Activated CD4-positive, alpha-beta T cell treated with anti-CD3 and anti-CD28 coated beads, Interleukin-2, Interleukin-6, amounts not matched to agents 100 ng/mL and 50 ng/mL, durations not matched to agents 16 hours and 8 hours (primary cell): ENCODE measurements at regions not wholly inside any gene's neighbourhood (a gene's known extent, or its start where the extent isn't known, plus 50 kb on each side); places are given as distances from the start of the nearest gene placed in this dataset.

ENCODE experiments used
- DNase-seq: peaks from one replicate; pipeline ENCODE4 v3.0.0-alpha.2; 2020

DNA sequence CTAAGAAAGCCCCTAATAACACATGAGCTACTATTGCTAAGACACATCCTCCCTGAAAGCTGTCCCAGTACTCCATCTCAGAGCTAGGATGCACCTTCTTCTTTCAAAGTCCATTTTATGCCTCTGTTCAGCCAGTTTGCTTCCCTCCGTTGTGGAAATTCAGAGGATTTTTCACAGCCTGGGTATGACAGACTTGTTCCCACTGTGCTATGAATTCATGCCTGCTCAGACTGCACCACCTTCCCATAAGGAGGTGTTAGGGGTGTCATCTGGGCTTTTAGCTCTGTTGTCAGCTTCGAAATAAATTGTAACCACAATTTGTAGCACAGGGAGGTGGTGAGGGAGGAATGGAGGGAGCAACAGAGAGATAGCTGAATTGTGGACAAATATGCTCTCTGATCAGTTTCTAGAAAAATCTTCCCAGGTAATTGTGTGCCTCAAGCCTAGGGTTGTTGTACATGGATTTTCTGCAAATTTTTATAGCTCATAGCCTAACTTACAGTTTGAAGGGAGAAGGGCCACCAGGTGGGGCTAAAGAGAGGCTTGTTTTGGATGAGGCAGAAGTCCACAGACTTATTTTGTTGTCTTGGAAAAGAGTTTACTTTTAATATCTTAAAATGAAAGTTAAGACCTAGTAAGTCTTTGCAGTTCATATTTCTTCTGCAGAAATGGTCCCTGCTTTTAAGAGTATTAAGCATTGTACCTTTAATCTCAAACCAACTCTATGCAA lies 462.0 kb downstream of the PDCD6IP start:
- DNase-seq = peak; percentile 36

DNA sequence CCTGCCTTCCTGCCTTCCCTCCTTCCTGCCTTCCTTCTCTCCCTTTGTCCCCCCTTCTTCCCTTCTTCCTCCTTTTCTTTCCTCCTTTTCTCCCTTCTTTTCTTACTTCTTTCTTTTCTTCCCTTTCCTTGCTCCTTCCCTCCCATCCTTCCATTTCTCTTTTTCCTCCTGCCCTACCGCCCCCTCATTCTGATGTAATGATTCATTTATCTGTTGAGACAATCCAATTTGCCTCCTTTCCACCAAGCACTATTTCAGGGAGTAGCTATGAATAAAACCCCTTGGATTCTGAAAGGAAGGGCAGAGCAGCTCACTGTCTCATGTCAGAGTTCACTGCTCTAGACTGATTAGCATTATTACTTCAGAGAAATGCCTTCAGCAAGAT lies 462.6 kb downstream of the PDCD6IP start:
- no peak for DNase-seq

DNA sequence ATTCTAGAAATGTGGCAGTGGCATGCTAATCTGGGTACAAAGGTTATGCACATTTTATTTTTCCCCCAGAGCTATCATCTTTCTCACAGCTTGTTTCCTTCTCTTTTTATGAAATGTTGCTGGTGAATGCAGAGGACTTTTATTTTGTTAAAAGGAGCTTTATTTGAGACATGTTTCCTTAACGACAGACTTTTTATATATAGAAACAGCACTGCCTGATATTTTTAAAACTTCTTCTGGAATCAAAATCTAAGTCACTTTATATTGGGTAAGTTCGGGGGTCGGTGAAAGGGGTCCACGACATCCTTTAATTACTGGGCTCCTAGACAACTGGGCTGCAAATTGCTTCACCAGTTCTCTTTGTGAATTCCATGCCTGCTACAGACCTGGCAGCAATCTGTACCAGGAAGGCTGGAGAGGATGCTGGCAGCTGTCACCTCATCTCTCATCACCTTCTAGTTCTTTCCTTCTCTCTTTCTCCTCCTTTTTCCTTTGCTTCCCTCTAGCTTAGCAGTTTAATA lies 464.7 kb downstream of the PDCD6IP start:
- DNase-seq = no peak

DNA sequence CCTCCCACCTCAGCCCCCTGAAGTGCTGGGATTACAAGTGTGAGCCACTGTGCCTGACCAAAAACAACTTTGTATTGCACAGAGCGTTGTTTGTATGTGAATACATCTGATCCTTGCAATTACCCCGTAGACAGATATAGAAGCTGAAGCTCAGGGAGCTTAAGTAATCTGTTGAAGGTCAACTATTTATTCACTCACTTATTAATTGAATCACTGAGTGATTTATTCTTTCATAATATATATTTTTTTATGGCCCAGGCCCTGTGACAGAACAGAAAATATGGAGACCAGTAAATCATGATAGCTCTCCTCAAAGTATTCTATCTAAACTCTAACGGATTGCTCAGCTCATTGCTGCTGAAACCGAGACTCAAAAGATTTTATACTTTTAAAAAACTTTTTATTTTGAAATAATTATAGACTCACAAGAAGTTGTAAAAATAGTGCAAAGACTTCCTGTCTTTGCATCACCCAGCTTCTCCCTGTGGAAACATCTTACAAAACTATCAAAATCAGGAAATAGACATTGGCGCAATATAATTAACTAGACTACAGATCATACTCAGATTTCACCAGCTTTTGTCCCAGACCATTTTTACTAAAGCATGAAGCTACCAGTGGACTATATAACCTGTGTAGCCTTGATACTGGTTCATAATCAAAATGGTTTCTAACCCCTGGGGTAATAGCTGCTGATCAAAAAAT lies 466.1 kb downstream of the PDCD6IP start:
- DNase-seq = no peak

DNA sequence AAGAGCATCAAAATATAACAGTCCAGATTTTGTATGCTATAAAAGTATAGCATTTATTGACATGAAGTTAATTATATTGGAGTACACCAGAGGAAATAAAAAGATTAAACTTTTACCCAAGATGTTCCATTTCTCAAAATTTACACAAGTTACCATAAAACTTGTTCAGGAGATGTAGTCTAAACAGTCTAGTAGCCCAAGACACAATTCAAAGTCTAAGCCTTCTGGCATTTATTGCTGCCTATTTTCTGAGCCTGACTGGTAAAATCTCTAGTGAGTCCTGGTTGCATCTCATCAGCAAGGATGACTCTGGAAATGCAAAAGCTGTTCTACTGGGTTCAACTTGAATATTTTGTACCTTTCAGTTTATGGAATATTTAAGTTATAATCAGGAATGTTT lies 468.7 kb downstream of the PDCD6IP start:
- no peak for DNase-seq

DNA sequence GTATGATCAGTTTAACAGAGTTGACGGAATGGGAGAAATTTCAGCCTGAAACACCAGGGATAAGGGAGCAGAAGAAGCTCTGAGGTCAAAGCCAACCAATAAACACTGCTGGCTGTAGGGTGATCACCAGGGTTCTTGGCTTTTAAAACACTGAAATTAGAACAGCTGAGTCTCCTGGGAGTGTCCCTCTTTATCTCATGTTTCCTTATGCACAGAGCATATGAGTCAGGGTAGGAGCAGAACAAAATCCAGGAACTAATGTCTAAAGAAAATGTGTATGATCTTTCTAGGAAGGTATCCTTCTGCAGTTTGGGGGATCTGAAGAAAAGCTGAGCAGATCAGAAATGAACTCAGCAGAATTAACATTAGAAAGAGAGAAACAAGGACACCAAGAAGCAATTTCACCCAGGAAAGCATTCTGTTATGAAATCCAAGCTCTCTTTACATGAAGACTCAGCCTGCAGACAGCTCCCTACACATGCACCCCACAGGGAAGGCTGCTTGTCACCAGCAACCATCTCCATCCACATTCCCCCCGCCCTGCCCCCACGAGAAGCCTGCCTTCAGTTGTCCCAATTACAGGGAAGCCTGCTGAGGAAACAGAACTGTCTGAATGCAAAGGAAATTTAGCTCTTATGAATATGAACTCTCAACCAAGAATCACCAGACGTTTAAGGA lies 469.7 kb downstream of the PDCD6IP start:
- no peak for DNase-seq

DNA sequence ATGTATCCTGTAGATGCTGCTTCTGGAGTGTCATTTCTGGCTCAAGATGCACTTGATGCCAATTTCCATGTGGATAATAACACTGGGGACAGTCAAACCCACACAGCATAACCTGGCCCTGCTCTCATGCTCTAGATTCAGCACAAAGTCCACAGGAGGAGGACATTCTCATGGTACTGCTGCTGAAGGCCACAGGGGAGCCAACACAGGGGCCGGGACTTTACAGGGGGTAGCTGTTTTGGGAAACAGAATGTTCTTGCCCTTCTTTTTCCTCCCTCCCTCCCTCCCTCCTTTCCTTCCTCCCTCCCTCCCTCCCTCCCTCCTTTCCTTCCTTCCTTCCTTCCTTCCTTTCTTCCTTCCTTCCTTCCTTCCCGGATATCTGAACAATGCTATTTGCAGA lies 477.4 kb downstream of the PDCD6IP start:
- DNase-seq = no peak

DNA sequence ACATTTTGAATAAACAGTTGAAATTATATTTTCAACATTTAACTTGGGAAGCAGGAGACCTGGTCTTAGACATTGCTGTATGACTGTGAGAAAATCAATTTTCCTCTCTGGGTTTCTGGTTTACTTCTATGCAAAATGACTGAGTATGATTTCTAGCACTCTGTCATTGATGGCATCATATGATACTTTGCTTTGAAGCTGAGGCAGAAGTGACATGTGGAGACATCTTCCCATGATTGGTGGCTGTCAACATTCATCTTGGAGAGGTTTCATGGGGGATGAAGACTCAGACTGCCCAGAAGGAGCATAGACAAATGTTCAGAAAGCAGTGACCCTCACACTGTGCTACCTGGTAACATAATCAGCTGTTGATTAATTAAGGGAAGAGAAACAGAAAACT lies 477.9 kb downstream of the PDCD6IP start:
- no peak for DNase-seq

DNA sequence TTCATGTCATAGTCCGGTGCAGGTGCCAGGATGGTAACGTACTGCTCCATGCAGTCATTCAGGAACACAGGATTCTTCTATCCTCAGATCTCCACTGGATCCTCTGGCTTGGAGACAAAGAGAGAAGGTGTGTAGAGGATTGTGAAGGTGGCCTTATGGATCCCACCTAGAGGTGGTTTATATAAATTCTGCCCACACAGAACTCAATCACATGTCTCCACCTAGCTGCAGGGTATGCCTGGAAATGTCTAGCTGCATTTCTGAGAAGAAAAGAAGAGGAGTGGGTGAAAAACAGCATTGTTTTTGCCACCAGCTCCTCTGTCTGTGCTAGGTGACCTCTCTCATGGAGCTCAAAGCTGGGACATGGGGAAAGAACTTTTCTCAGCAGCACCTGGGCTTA lies 478.7 kb downstream of the PDCD6IP start:
- DNase-seq = no peak

DNA sequence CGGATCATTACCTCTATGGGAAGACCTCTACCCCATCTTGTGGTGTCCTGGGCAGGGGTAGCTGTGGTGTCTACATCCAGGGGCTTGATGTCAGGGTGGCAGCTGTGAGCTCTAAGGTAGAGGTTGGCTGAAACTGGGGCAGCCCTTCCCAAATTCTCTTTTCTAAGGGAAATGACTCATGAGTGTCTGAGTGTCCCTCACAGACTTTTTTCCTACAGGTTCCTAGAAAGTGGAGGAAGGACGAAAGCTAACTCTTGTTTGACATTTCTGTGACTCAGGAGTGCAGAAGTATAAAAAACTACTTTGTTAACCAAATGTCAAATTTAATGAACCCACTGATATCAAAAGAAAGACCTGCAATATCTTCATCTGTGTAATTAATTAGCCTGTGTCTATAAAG lies 481.5 kb downstream of the PDCD6IP start:
- no peak for DNase-seq

DNA sequence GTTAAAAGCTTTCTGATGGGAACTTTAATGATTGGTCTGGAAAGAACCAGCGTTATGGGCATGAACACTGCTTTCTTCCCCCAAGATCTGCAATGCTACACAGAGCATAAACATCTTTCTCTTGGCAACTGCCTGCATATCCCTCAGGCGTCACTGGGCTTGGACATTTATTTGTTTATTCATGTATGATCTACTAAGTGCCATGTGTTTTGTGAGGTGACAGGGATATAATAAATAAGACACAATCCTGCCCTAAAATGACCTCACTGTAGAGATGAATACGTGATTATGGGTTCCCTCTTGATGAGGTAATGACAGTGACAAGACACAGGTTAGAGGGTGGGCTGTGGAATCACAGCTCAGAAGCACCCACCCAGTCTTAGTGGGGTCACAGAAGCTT lies 485.3 kb downstream of the PDCD6IP start:
- no peak for DNase-seq

DNA sequence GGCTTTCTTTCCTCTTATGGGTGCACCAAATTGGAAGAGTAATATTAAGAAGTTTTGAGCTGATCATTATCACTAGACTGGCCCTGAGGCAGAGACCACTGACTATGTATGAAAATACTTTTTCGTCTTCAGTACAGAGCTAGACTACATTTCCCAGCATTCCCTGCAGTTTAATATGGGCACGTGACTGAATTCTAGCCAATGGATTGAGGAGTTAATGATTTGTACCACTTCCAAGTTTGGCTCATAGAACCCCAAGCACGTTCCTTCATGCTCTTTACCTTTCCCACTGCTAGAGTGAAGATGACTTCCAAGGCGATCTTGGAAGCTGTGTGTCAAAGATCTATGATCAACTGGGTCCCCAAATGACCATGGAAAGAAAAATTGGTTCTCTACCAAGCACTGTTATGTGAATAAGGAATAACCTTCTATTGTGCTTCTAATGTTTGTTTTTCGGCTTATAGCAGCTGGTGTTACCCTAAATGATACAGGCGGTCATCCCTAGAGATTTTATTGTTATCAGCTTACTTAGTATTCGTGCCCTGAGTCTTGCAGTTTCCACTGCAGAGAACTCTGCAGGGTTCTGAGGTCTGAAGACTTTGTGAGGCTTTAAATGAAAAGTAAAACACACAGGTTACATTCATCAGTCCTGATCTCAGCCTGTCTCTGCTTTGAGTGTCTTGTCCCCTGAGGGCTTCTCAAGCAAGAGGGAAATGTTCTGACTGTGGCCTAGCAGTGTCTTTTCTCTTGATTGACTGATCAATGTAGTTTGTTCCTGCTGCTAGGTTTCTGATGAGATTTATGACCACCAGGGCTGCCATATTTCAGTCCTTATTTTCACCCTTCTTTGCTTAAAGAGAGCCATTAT lies 486.8 kb downstream of the PDCD6IP start:
- DNase-seq = no peak

DNA sequence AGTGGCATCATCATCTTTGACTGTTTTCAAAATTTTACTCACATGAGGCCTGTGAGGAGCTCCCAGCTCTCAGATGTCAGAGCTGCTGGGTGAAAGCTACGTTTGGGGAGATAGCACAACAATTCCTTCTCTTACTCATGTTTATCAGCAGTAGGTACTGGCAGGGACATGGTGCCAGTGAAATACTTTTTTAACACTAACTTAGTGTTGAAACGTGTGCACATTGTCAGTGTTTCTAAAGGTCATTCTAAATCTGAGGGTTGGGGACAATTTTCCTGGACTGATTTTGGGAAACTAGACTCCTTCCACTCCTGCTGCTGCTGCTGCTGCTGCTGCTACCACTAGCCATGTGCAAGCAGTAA lies 487.4 kb downstream of the PDCD6IP start:
- DNase-seq = no peak

DNA sequence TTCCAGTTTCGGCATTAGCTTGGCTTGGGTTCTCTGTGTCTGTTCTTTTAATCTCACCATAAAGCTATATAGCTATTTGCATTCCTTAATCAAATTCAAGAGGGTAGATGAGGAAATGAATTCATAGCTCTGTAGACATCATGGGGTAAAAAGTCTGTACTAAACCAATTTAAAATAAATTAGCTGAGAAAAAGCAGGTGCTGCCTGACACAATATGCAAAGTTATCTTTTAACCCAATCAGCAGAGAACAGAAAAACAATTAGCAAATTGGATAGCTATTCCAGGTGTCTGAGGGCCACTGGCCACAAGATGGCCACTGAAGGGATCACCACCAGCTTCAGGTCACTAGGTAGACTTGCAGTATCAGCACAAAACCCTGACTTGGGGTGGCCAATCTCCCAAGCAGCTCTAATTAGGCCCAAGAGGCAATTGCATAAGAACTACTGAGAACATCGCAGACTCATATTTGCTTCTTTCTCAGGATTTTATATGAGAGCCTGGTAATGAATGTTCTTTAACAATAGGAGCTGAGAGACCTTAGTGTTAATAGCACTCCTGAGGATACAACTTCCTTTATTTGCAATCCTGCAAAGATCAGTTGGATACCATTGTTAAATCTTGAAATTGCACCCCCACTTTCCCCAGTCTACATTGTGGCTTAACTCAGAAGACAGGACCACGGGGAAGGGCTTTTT lies 494.3 kb downstream of the PDCD6IP start:
- no peak for DNase-seq

DNA sequence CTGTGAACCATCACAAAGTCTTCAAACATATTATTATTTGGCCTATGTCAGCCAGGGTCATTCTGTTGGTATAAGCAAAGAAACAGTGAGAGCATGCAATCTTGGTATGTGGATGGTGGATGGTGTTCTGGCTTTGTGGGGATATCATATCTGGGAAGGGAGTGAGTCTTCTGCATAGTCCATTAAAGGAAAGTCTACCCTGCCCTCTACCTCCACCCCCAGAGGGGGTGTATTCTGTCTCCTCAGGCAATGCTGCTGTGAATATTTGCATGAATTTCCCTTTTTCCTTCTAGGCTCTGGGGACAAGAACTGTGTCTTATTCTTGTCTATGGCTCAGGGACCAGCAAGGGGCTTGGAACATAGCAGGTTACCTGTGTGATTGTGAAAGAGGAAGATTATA lies 495.8 kb downstream of the PDCD6IP start:
- no peak for DNase-seq

DNA sequence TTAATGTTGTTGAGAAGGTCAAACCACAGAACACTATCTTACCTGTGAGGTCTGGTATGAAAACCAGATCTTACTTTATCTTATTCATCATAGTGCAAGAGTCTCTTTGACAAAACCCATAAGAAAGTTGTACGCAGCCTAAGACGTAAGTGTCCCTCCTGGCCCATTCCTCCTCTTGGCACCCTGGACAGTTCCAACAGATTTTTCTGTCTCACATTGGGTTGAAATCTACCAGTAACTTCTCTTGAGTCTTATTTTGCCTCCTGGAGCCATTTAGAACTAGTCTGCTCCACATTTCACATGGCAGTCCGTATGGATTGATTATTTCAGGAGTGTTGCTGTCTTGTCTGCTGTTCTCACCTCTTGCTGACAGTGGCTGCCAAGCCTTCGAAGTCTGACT lies 498.4 kb downstream of the PDCD6IP start:
- DNase-seq = no peak

DNA sequence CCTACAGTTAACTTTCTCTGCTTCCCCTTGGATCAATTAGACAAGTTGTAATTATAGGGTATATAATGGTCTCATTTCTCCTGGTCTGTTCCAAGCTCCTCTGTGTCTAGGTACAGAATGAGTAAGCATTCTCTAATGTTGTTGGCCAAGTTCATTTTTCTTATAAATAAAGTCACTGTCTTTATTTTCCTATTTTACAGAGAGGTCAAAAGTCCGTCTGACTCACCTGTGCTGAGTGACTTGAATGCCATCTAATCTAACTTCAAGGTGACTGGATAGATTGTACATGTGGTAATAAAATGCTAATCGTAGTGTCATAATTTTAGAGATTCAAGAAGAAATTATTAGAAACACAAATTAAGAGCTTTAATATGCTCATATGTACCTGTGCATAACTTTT lies 500.2 kb downstream of the PDCD6IP start:
- no peak for DNase-seq

DNA sequence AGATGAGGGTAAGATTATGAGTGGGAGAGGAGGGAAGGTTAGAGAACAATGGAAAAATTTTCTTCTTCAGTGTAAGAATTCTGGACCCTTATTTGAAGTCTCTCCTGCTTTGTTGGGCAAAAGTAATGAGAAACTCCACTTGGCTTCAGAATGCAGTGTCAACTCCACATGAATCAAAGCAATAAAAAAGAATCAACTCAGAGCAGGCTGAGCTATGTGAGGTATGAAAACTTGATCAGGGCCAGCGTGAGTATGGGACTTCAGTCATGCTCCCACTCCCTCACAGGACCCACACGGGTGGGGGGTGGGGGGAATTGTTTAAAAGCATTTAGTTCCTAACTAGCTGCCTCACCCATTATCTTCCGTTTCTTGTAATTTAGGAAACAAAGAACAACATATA lies 502.2 kb downstream of the PDCD6IP start:
- DNase-seq = no peak

DNA sequence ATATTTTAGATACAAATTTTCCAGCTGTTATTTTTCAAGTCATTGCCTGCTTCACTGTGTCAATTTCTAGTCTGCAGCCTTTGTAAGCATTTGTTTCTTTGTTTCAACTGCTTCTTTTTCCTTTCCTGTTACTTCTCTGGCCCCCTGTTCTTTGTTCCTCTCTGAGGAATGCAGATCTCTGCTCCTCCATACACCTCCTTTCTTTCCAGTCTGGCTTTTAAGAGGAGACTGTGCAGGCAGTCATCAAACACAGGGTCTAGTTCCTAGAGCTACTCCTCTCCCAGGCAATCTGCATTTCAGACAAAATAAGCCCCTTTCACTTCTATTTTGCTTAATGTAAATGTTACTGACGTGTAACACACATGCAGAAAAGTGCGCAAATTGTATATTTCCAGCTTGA lies 502.9 kb downstream of the PDCD6IP start:
- DNase-seq = no peak

DNA sequence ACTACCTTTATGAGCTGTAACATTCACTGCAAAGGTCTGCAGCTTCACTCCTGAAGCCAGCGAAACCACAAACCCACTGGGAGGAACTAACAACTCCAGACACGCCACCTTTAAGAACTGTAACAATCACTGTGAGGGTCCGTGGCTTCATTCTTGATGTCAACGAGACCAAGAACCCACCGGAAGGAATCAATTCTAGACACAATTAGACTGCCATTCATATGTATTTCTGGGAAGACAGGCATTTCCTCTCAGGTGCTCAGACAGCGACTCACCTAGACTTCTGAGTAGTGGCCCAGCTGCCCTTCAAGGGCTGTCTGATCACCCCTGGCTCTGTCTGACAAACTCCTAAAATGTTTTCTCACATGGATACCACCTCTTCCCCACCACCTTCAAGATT lies 506.8 kb downstream of the PDCD6IP start:
- no peak for DNase-seq

DNA sequence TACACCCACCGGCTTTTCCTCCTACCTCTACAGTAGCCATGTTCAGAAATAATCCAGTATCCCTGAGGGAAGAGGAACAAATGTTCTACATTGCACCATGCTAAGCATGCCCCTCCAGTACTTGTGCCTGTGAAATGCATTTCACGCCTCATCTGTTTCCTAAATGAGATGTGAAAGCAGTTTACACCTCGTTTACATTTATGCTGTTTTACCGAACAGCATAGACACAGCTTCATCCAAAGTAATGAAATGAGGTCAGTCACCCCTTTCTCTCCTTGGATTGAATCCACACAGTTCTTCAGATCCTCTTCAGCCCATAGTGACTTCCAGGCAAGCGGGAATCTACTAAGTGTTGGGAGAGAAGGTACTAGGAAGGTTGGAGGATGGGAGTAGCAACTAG lies 514.3 kb downstream of the PDCD6IP start:
- DNase-seq = no peak

DNA sequence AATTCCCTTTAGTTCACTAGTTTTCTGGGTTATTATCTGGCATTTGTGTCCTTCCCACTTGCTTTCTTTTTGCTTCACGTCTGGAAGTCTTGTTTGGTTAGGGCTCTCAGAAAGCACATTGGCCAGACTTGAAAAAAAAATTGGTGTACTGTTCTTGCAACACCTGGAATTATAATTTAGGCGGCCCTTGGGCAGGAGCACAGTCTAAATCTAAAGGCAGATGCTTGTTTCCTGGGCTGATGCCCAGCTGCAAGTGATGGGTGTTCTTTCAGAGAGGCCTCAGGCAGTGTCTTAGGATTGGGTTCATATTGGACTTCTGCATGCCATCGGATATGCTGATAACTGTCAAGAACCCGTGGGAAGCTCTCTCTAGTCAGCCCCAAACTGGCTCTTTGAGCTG lies 521.5 kb downstream of the PDCD6IP start:
- no peak for DNase-seq

DNA sequence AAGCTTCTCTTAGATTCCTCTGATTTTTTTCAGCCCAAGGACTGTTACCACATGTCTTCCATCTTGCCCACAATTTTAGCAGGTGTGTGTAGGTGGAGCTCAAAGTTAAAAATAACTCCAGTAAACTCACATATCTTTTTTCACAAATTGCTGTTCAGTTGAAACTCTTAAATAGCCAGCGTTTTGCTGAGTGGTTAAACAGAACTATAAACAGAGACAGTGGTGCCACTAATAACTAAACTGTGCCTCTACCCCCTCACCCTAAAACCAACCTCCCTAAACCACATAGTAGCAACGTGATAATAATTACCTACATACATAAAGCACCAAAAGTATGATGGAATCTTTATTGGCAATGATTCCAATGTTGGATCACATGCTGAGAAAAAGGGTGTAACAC lies 525.1 kb downstream of the PDCD6IP start:
- DNase-seq = no peak
